H1 (cell line): ENCODE measurements at regions not wholly inside any gene's neighbourhood (a gene's known extent, or its start where the extent isn't known, plus 50 kb on each side); places are given as distances from the start of the nearest gene placed in this dataset.

Experiments
- ATF3 ChIP-seq: IDR thresholded peaks from 2 replicates; pipeline ENCODE4 v1.6.1; 2011; ENCODE audit warnings: low read depth, mild to moderate bottlenecking, low read length; ENCODE audit not compliant: insufficient read depth
- CHD7 ChIP-seq: fragments of 300-600 bp; sonication (generic); IDR thresholded peaks from 2 replicates; pipeline ENCODE4 v1.7.1; 2012; ENCODE audit warnings: low read length, moderate library complexity, mild to moderate bottlenecking, inconsistent platforms; ENCODE audit not compliant: insufficient replicate concordance
- HDAC2 ChIP-seq, 2 experiments: fragments of 300-600 bp in 1 of 2; sonication (generic) in 1 of 2; IDR thresholded peaks; 2 replicates each; pipeline ENCODE4 v1.6.1; 2011 to 2012; ENCODE audit warnings: low read depth in 2 of 2, low read length in 2 of 2, mild to moderate bottlenecking in 2 of 2, moderate library complexity in 2 of 2, borderline replicate concordance in 1 of 2, inconsistent platforms in 1 of 2
- JUND ChIP-seq: IDR thresholded peaks from 2 replicates; pipeline ENCODE4 v1.6.1; 2011; ENCODE audit warnings: mild to moderate bottlenecking, improper control_type of control experiment, low read length
- PHF8 ChIP-seq: fragments of 200-600 bp; sonication (generic); conservative IDR thresholded peaks from 2 replicates; pipeline ENCODE4 v1.7.1; 2012; ENCODE audit warnings: low read depth, mild to moderate bottlenecking, inconsistent platforms, low read length, moderate library complexity
- POLR2A ChIP-seq, 2 experiments: IDR thresholded peaks; 1 replicate in 1 of 2; 2 replicates in 1 of 2; pipeline ENCODE4 v1.6.1; 2011; ENCODE audit warnings: low read depth in 2 of 2, low read length in 2 of 2, mild to moderate bottlenecking in 2 of 2; ENCODE audit errors: control extremely low read depth in 1 of 2
- SIN3A ChIP-seq, 2 experiments: IDR thresholded peaks in 1 of 2; conservative IDR thresholded peaks in 1 of 2; 2 replicates each; pipeline ENCODE4 v1.6.1; 2011 to 2012; ENCODE audit warnings: low read length in 2 of 2, improper control_type of control experiment in 1 of 2, low read depth in 1 of 2, mild to moderate bottlenecking in 1 of 2
- TCF12 ChIP-seq: IDR thresholded peaks from 2 replicates; pipeline ENCODE4 v1.6.1; 2011; ENCODE audit warnings: low read depth, mild to moderate bottlenecking, low read length

GRCh38 chr2:9747396-9747795 is 95.9 kb upstream of the TAF1B start (continued):
- TF ChIP-seq CHD7 (no peak), SIN3A (conservative IDR thresholded peaks at IDR 0.05 in 1 of 2, IDR thresholded peaks at IDR 0.05 in 1 of 2; ENCODE audit: low read depth in 1 of 2, low read length in 2 of 2) (no peak), PHF8 (no peak), POLR2A (IDR thresholded peaks at IDR 0.05; ENCODE audit: control extremely low read depth in 1 of 2, low read depth in 2 of 2, low read length in 2 of 2) (no peak), TCF12 (no peak), ATF3 (no peak), HDAC2 (IDR thresholded peaks at IDR 0.05; ENCODE audit: borderline replicate concordance in 1 of 2, low read depth in 2 of 2, low read length in 2 of 2) (no peak), JUND (no peak)
